ENCODE measurements at regions not wholly inside any gene's neighbourhood (a gene's known extent, or its start where the extent isn't known, plus 50 kb on each side); places are given as distances from the start of the nearest gene placed in this dataset.

DNA sequence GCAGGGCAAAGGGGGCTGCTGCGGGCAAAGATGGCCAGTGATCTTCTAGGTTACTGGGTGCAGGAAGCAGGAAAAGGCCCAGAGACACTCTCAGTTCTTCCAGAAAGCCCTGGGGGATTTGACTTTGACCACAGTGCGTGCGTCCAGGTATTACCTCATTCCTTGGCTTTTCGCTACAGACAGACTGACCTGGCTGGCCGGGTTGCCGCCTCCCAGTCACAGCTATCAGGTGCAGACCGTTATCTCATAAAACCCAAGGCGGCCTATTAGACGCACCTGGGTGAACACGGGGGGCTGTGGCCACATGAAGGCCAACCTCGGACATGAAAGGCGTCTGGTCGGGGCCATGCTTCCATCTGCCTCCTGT, 80.3 kb downstream of the FOXL3 start:
- H3K4me1 Mint-ChIP-seq: peaks cover 21% of the 10 kb centered on the region
- intact Hi-C loops (cut with micrococcal nuclease): loop anchor here (10.0 kb wide), 1 partner anchor 235 kb away; no protein-coding TSS in a partner anchor
- ATAC-seq (ENCODE audit: low read depth): no peak
- peaks cover 20% of the 10 kb centered on the region for H3K27me3 Mint-ChIP-seq
- H3K4me3 Mint-ChIP-seq: no peak overlapping the region
- no peaks in the 10 kb centered on the region for H3K36me3 Mint-ChIP-seq (ENCODE audit: low read depth)
- peak; percentile 11 for DNase-seq
- CTCF ChIA-PET: no interaction called here
- H3K9me3 Mint-ChIP-seq: no peaks in the 10 kb centered on the region
- no peak overlapping the region for H3K27ac Mint-ChIP-seq
- POLR2A ChIA-PET: no interaction called here
- TF ChIP-seq, protein P1, sequence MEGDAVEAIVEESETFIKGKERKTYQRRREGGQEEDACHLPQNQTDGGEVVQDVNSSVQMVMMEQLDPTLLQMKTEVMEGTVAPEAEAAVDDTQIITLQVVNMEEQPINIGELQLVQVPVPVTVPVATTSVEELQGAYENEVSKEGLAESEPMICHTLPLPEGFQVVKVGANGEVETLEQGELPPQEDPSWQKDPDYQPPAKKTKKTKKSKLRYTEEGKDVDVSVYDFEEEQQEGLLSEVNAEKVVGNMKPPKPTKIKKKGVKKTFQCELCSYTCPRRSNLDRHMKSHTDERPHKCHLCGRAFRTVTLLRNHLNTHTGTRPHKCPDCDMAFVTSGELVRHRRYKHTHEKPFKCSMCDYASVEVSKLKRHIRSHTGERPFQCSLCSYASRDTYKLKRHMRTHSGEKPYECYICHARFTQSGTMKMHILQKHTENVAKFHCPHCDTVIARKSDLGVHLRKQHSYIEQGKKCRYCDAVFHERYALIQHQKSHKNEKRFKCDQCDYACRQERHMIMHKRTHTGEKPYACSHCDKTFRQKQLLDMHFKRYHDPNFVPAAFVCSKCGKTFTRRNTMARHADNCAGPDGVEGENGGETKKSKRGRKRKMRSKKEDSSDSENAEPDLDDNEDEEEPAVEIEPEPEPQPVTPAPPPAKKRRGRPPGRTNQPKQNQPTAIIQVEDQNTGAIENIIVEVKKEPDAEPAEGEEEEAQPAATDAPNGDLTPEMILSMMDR (IDR thresholded peaks at IDR 0.05): no peak

DNA sequence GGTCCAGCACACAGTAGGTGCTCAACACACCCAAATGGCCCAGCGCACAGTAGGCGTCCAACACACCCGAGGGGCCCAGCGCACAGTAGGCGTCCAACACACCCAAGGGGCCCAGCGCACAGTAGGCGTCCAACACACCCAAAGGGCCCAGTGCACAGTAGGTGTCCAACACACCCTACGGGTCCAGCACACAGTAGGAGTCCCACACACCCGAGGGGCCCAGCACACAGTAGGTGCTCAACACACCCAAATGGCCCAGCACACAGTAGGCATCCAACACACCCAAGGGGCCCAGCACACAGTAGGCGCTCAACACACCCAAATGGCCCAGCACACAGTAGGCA, 80.8 kb downstream of the FOXL3 start:
- DNase-seq (no peak), ATAC-seq (ENCODE audit: low read depth) (no peak)
- H3K4me3 Mint-ChIP-seq: no peak overlapping the region
- no peaks in the 10 kb centered on the region for H3K36me3 Mint-ChIP-seq (ENCODE audit: low read depth)
- ChIA-PET POLR2A (no interaction called here), CTCF (no interaction called here)
- peaks cover 15% of the 10 kb centered on the region for H3K27me3 Mint-ChIP-seq
- peaks cover 18% of the 10 kb centered on the region for H3K4me1 Mint-ChIP-seq
- no peaks in the 10 kb centered on the region for H3K9me3 Mint-ChIP-seq
- intact Hi-C loops (cut with micrococcal nuclease): loop anchor here (10.0 kb wide), 1 partner anchor 234 kb away; no protein-coding TSS in a partner anchor
- H3K27ac Mint-ChIP-seq: no peak overlapping the region
- TF ChIP-seq, protein P1 (IDR thresholded peaks at IDR 0.05): no peak

DNA sequence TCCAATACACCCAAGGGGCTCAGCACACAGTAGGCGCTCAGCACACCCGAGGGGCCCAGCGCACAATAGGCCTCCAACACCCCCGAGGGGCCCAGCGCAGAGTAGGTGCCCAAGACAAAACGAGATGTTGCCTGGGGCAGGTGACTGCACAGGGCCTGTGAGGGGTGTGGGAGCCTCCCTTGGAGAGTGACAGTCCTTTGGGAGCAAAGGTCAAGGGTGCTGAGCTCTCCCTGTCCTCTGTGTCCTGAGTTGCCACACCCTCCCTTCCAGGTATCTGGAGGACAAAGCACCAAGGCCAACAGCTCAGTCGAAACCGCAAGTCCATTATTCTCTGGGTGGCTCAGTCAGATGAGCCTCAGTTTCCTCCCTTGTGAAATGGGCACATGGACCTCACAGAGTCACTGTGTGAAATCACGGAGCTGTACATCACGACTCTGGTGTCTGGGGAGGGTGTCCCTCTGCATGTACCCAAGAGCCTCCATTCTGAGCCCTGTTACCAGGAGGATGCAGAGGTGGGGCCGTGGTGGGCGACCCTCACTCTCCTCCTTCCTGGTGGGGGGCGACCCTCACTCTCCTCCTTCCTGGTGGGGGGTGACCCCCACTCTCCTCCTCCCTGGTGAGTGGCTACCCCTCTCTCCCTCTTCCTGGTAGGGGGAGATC, 81.3 kb downstream of the FOXL3 start:
- Mint-ChIP-seq H3K4me1 (peaks cover 13% of the 10 kb centered on the region), H3K36me3 (ENCODE audit: low read depth) (no peaks in the 10 kb centered on the region), H3K27ac (no peak overlapping the region), H3K27me3 (peaks cover 11% of the 10 kb centered on the region), H3K4me3 (no peak overlapping the region), H3K9me3 (no peaks in the 10 kb centered on the region)
- DNase-seq (peak; percentile 14), ATAC-seq (ENCODE audit: low read depth) (no peak)
- CTCF ChIA-PET: no interaction called here
- TF ChIP-seq, protein P1 (IDR thresholded peaks at IDR 0.05): no peak
- POLR2A ChIA-PET: no interaction called here
- intact Hi-C loops (cut with micrococcal nuclease): loop anchor here (10.0 kb wide), 1 partner anchor 234 kb away; no protein-coding TSS in a partner anchor

DNA sequence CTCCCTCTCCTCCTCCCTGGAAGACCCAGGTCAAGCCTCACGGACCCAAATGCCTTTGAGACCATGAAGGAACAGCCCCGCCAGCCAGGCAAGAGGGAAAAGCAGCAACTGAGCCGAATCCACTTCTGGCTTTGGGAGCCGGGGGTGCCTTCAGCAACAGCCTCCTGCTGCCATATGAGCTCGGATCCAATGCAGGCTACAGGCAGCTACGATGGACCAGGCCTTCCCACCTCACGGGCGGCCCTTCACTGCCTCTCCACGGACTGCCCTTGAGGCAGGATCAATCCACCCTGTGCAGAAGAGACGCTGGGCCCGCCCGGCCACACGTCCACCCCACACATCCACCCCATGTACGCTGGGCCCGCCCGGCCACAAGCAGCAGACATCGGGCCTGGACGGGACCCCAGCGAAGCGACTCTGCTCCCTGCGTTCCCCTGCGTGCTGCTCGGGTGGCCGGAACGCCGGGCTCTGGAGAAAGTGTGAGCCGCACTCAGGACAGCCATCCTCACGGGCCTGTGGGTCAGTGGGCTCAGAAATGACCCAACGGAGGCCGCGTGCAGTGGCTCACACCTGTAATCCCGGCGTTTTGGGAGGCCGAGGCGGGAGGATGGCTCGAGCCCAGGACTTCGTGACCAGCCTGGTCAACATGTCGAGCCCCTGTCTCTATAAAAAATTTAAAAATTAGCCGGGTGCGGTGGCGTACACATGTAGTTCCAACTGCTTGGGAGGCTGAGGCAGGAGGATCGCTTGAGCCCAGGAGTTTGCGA, 82.0 kb downstream of the FOXL3 start:
- H3K9me3 Mint-ChIP-seq: no peaks in the 10 kb centered on the region
- no peaks in the 10 kb centered on the region for H3K36me3 Mint-ChIP-seq (ENCODE audit: low read depth)
- POLR2A ChIA-PET: no interaction called here
- ATAC-seq (ENCODE audit: low read depth): no peak
- peaks cover 6% of the 10 kb centered on the region for H3K27me3 Mint-ChIP-seq
- intact Hi-C loops (cut with micrococcal nuclease): loop anchor here (10.0 kb wide), 1 partner anchor 233 kb away; no protein-coding TSS in a partner anchor
- peak; percentile 15 for DNase-seq
- no peak overlapping the region for H3K4me3 Mint-ChIP-seq
- CTCF ChIA-PET: no interaction called here
- peaks cover 6% of the 10 kb centered on the region for H3K4me1 Mint-ChIP-seq
- TF ChIP-seq, protein P1 (IDR thresholded peaks at IDR 0.05): no peak
- H3K27ac Mint-ChIP-seq: no peak overlapping the region

DNA sequence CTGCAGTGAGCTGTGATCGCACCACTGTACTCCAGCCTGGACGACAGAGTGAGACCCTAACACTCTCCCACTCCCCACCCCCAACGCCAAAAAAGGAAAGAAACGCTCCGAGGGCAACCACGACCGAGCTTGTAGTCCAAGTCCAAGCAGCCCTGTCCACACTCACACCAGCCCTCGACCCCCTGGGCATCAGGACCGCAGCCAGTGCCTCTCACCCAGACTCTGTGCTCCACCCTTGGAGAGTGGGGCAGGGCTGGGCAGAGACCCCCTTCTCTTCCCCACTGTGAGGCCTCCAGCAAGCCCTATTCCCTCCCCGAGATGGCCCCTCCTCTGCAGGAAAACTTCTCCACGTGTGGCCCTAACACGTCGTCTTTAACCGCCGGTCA, 82.6 kb downstream of the FOXL3 start:
- H3K36me3 Mint-ChIP-seq (ENCODE audit: low read depth): no peaks in the 10 kb centered on the region
- no peak for DNase-seq
- no peak overlapping the region for H3K4me3 Mint-ChIP-seq
- ChIA-PET POLR2A (no interaction called here), CTCF (no interaction called here)
- H3K9me3 Mint-ChIP-seq: no peaks in the 10 kb centered on the region
- peaks cover 2% of the 10 kb centered on the region for H3K27me3 Mint-ChIP-seq
- intact Hi-C loops (cut with micrococcal nuclease): loop anchor here (10.0 kb wide), 1 partner anchor 232 kb away; no protein-coding TSS in a partner anchor
- TF ChIP-seq, protein P1 (IDR thresholded peaks at IDR 0.05): no peak
- H3K4me1 Mint-ChIP-seq: peaks cover 4% of the 10 kb centered on the region
- ATAC-seq (ENCODE audit: low read depth): no peak
- no peak overlapping the region for H3K27ac Mint-ChIP-seq
